RWPE2 (cell line): ENCODE measurements at regions not wholly inside any gene's neighbourhood (a gene's known extent, or its start where the extent isn't known, plus 50 kb on each side); places are given as distances from the start of the nearest gene placed in this dataset.

Experiments used
- ATAC-seq: fragments of 200-7000 bp; cut with Tn5 transposase; 3 replicates; pipeline ENCODE4 v1.9.1; 2021; ENCODE audit warnings: low read depth
- DNase-seq: peaks from one replicate; pipeline ENCODE4 v3.0.0-alpha.2; 2020; ENCODE audit warnings: low spot score
- H3K27ac ChIP-seq: fragments of 450-650 bp; 2 replicates; pipeline ENCODE4 v1.5.1; 2017; ENCODE audit warnings: mild to moderate bottlenecking; ENCODE audit not compliant: poor library complexity, severe bottlenecking
- H3K27me3 ChIP-seq: fragments of 250-450 bp; sonication (Bioruptor Pico); 2 replicates; pipeline ENCODE4 v1.5.1; 2021; ENCODE audit warnings: mild to moderate bottlenecking, moderate library complexity; ENCODE audit not compliant: insufficient read depth, poor library complexity, severe bottlenecking
- H3K36me3 ChIP-seq: fragments of 250-450 bp; sonication (Bioruptor Pico); 2 replicates; pipeline ENCODE4 v1.5.1; 2020; ENCODE audit warnings: low read depth, mild to moderate bottlenecking, moderate library complexity
- H3K4me1 ChIP-seq: fragments of 250-450 bp; sonication (Bioruptor Pico); 2 replicates; pipeline ENCODE4 v1.5.1; 2021; ENCODE audit warnings: mild to moderate bottlenecking, moderate library complexity; ENCODE audit not compliant: insufficient read depth, poor library complexity, severe bottlenecking
- H3K4me3 ChIP-seq: fragments of 250-450 bp; sonication (Bioruptor Pico); 2 replicates; pipeline ENCODE4 v1.5.1; 2021; ENCODE audit warnings: mild to moderate bottlenecking, moderate library complexity; ENCODE audit not compliant: severe bottlenecking
- H3K9me3 ChIP-seq: fragments of 250-450 bp; sonication (Bioruptor Pico); 2 replicates; pipeline ENCODE4 v1.5.1; 2021; ENCODE audit warnings: mild to moderate bottlenecking, moderate library complexity; ENCODE audit not compliant: severe bottlenecking
- TF ChIP-seq, protein P1 (sequence below): fragments of 450-650 bp; IDR thresholded peaks from one replicate; pipeline ENCODE4 v1.5.1; 2017; ENCODE audit warnings: mild to moderate bottlenecking, moderate library complexity; ENCODE audit not compliant: poor library complexity, severe bottlenecking

DNA sequence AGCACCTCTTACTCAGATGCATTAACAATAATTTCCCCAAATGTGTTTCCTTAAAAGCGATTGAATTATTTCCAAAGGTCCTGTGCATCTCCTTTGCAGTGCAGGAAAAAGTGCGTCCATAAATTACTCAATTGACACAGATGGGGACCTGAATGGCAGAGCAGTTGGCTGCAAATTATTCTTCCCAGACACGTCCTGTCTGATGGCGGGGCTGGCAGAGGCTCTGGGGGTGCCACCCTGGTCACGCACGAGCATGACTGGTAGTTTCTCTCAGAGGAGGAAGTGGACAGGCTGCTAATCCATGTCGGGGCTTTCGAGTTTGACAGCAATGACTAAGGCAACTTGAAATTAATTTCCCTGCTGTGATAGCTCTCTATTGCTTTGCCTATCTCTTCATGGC is 264.8 kb upstream of the BRINP1 start:
- Histone ChIP-seq H3K36me3 (no peaks in the 10 kb centered on the region), H3K4me3 (no peak overlapping the region), H3K9me3 (no peaks in the 10 kb centered on the region), H3K27me3 (no peaks in the 10 kb centered on the region), H3K4me1 (no peaks in the 10 kb centered on the region), H3K27ac (no peak overlapping the region)
- no peak for DNase-seq
- no peak for ATAC-seq
- TF ChIP-seq, protein P1, sequence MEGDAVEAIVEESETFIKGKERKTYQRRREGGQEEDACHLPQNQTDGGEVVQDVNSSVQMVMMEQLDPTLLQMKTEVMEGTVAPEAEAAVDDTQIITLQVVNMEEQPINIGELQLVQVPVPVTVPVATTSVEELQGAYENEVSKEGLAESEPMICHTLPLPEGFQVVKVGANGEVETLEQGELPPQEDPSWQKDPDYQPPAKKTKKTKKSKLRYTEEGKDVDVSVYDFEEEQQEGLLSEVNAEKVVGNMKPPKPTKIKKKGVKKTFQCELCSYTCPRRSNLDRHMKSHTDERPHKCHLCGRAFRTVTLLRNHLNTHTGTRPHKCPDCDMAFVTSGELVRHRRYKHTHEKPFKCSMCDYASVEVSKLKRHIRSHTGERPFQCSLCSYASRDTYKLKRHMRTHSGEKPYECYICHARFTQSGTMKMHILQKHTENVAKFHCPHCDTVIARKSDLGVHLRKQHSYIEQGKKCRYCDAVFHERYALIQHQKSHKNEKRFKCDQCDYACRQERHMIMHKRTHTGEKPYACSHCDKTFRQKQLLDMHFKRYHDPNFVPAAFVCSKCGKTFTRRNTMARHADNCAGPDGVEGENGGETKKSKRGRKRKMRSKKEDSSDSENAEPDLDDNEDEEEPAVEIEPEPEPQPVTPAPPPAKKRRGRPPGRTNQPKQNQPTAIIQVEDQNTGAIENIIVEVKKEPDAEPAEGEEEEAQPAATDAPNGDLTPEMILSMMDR: no peak

DNA sequence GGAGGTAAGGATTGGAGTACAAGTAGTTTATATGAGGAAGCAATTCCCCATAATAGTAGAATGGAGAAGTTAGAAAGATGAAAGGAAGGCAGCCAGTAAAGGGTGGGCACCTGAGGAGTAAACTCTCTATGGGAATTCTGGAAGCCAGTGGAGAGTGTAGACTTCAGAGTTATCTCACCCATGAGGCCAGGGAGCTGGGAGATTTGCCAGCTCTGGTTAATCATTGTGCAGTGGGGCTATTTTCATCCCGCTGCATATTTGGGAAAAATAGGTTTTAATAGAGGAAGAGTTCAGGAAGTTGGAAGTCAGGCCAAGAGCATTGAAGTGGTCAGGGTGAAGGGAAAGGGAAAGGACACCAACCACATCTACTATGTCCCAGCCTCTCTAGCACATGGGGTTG is 242.3 kb upstream of the BRINP1 start:
- no peak for ATAC-seq
- no peaks in the 10 kb centered on the region for H3K27me3 ChIP-seq
- TF ChIP-seq, protein P1: no peak

DNA sequence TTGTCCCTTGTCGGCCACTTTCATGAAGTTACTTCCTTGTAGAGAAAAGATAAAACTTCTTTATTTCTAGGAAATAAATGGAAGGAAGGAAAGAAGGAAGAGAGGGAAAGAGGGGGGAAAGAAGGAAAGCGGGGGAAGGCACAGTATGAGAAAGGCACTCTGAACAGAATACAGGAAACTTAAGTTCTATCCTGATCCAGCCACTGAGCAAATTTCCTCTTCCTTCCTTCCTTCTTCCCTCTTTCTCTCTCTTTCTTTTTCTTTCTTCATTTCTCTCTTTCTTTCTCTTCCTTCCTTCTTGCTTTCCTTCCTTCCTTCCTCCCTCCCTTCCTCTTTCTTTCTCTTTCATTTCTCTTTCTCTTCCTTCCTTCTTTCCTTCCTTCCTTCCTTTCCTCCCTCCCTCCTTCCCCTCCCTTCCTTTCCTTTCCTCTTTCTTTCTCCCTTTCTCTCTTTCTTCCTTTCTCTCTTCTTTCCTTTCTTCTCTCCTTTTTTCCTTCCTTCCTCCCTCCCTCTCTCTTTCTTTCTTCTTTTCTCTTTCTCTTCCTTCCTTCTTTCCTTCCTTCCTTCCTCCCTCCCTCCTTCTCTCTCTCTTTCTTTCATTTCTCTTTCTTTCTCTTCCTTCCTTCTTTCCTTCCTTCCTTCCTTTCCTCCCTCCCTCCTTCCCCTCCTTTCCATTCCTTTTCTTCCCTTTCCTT is 240.2 kb upstream of the BRINP1 start:
- DNase-seq (no peak), ATAC-seq (no peak)
- no peak overlapping the region for H3K27ac ChIP-seq
- H3K27me3 ChIP-seq: no peaks in the 10 kb centered on the region
- no peaks in the 10 kb centered on the region for H3K36me3 ChIP-seq
- TF ChIP-seq, protein P1: no peak
- no peaks in the 10 kb centered on the region for H3K4me1 ChIP-seq
- H3K4me3 ChIP-seq: no peak overlapping the region
- H3K9me3 ChIP-seq: no peaks in the 10 kb centered on the region

More for the DNA sequence above, 242.3 kb upstream of the BRINP1 start:
- H3K4me3 ChIP-seq: no peak overlapping the region
- DNase-seq: no peak
- no peak overlapping the region for H3K27ac ChIP-seq
- H3K4me1 ChIP-seq: no peaks in the 10 kb centered on the region
- H3K9me3 ChIP-seq: no peaks in the 10 kb centered on the region
- H3K36me3 ChIP-seq: no peaks in the 10 kb centered on the region

DNA sequence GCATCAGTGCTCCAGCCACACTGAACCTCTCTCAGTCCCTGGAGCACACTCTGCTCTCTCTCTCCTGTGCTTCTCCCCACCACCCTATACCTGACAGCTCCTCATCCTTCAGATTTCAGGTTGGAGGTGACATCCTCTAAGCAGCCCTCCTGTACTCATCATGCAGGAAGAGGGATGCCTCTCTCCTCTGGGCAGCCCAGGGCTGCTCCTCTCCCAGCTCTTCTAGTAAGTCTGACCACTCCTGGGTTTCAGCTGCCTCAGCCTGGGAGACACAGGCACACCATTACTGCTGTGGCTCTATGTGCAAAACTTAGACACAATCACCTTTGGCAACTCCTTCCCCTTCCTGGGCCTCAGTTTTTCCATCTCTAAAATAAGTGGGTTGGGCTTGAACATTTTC is 232.4 kb upstream of the BRINP1 start:
- H3K36me3 ChIP-seq: no peaks in the 10 kb centered on the region
- TF ChIP-seq, protein P1: no peak
- DNase-seq: no peak
- no peak overlapping the region for H3K4me3 ChIP-seq
- H3K27me3 ChIP-seq: no peaks in the 10 kb centered on the region
- no peaks in the 10 kb centered on the region for H3K4me1 ChIP-seq
- H3K27ac ChIP-seq: no peak overlapping the region
- ATAC-seq: no peak
- no peaks in the 10 kb centered on the region for H3K9me3 ChIP-seq

DNA sequence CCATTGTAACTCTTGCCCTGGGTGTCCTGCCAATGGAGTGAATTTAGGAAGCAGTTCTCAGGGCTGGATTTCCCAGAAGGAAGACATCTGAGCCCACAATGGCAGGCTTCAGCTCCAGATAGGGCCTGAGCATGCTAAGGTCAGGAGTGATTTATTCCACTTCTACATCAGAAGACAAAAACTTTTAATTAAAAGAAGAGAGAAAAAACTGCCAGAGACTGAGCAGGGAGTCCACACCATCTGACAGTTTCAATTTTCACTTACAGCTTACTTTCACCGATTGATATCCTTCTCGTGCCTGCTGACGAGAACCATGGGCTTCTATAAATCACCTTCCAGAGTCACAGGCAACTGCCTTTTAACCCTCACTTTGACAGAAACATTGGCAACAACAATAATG is 228.3 kb upstream of the BRINP1 start:
- Histone ChIP-seq H3K4me3 (no peak overlapping the region), H3K27me3 (no peaks in the 10 kb centered on the region), H3K9me3 (no peaks in the 10 kb centered on the region), H3K27ac (no peak overlapping the region), H3K36me3 (no peaks in the 10 kb centered on the region), H3K4me1 (no peaks in the 10 kb centered on the region)
- DNase-seq (no peak), ATAC-seq (no peak)
- TF ChIP-seq, protein P1: no peak
